ENCODE measurements at regions not wholly inside any gene's neighbourhood (a gene's known extent, or its start where the extent isn't known, plus 50 kb on each side); places are given as distances from the start of the nearest gene placed in this dataset.
A peak's percentile ranks its signal among the peaks of the same experiment; 100 is the strongest.

GRCh38 chr11:109914038-109914437, 179.2 kb upstream of the ZC3H12C start:
- no peak for DNase-seq (ENCODE audit: extremely low read depth, low read depth, low spot score)

GRCh38 chr11:109914809-109915653, 178.2 kb upstream of the ZC3H12C start:
- DNase-seq (ENCODE audit: extremely low read depth, low read depth, low spot score) = peak; percentile 83

- DNase-seq (ENCODE audit: extremely low read depth, low read depth, low spot score) = no peak
Observed at GRCh38 chr11:109926941-109927340, 166.3 kb upstream of the ZC3H12C start.

GRCh38 chr11:109929308-109929707, 163.9 kb upstream of the ZC3H12C start:
- no peak for DNase-seq (ENCODE audit: extremely low read depth, low read depth, low spot score)

GRCh38 chr11:109933126-109933525, 160.1 kb upstream of the ZC3H12C start:
- DNase-seq (ENCODE audit: extremely low read depth, low read depth, low spot score) = no peak

GRCh38 chr11:109934151-109934550, 159.0 kb upstream of the ZC3H12C start:
- no peak for DNase-seq (ENCODE audit: extremely low read depth, low read depth, low spot score)

- DNase-seq (ENCODE audit: extremely low read depth, low read depth, low spot score) = no peak
Observed at GRCh38 chr11:109936661-109937180, 156.5 kb upstream of the ZC3H12C start.

GRCh38 chr11:109937968-109938367, 155.2 kb upstream of the ZC3H12C start:
- no peak for DNase-seq (ENCODE audit: extremely low read depth, low read depth, low spot score)

- peak; percentile 82 for DNase-seq (ENCODE audit: extremely low read depth, low read depth, low spot score)
Observed at GRCh38 chr11:109939166-109939810, 153.9 kb upstream of the ZC3H12C start.

- DNase-seq (ENCODE audit: extremely low read depth, low read depth, low spot score) = no peak
Observed at GRCh38 chr11:109940816-109941215, 152.4 kb upstream of the ZC3H12C start.

GRCh38 chr11:109945626-109946321, 147.4 kb upstream of the ZC3H12C start:
- no peak for DNase-seq (ENCODE audit: extremely low read depth, low read depth, low spot score)

GRCh38 chr11:109946322-109946846, 146.8 kb upstream of the ZC3H12C start:
- DNase-seq (ENCODE audit: extremely low read depth, low read depth, low spot score) = peak; percentile 97

- no peak for DNase-seq (ENCODE audit: extremely low read depth, low read depth, low spot score)
Observed at GRCh38 chr11:109954534-109954933, 138.7 kb upstream of the ZC3H12C start.

GRCh38 chr11:109956124-109956793, 136.9 kb upstream of the ZC3H12C start:
- no peak for DNase-seq (ENCODE audit: extremely low read depth, low read depth, low spot score)

- no peak for DNase-seq (ENCODE audit: extremely low read depth, low read depth, low spot score)
Observed at GRCh38 chr11:109957000-109957399, 136.2 kb upstream of the ZC3H12C start.

GRCh38 chr11:109957601-109958000, 135.6 kb upstream of the ZC3H12C start:
- no peak for DNase-seq (ENCODE audit: extremely low read depth, low read depth, low spot score)

- no peak for DNase-seq (ENCODE audit: extremely low read depth, low read depth, low spot score)
Observed at GRCh38 chr11:109958131-109958820, 134.9 kb upstream of the ZC3H12C start.

- no peak for DNase-seq (ENCODE audit: extremely low read depth, low read depth, low spot score)
Observed at GRCh38 chr11:109958821-109959166, 134.4 kb upstream of the ZC3H12C start.

- DNase-seq (ENCODE audit: extremely low read depth, low read depth, low spot score) = no peak
Observed at GRCh38 chr11:109960831-109961230, 132.4 kb upstream of the ZC3H12C start.

GRCh38 chr11:109961261-109961660, 131.9 kb upstream of the ZC3H12C start:
- no peak for DNase-seq (ENCODE audit: extremely low read depth, low read depth, low spot score)

Data from glomerular endothelial cell (primary cell).